Endothelial cell of umbilical vein (primary cell): ENCODE measurements at regions not wholly inside any gene's neighbourhood (a gene's known extent, or its start where the extent isn't known, plus 50 kb on each side); places are given as distances from the start of the nearest gene placed in this dataset.
A peak's percentile ranks its signal among the peaks of the same experiment; 100 is the strongest.

Experiments used
- BruUV-seq: library from RNA; stranded (reverse); fragments of 400-500 nt; replicated peaks from 2 replicates; lab custom pipeline; 2021; lab: Mats Ljungman, UMichigan
- CTCF ChIA-PET: fragments of 300-600, 350-600 bp; sonication (Branson Sonifier 250); formaldehyde crosslinking; loops from one replicate; lab custom pipeline; 2021; ENCODE audit warnings: antibody characterized with exemption, inconsistent platforms; lab: Charles Lee
- POLR2A ChIA-PET: fragments of 300-600, 350-600 bp; sonication (Branson Sonifier 250); formaldehyde crosslinking; loops from one replicate; lab custom pipeline; 2021; ENCODE audit warnings: antibody characterized with exemption, inconsistent platforms; lab: Charles Lee
- DNase-seq: peaks from one replicate; pipeline ENCODE4 v3.0.0-alpha.2; 2011; ENCODE audit warnings: low read depth, low spot score
- FAIRE-seq: peaks from 2 replicates; lab custom pipeline; 2011; peaks lifted over from hg19 to GRCh38; lab: Jason Lieb, UNC
- H2AFZ ChIP-seq: 2 replicates; pipeline ENCODE4 v1.6.0; 2012; ENCODE audit warnings: low read depth, low read length, control low read depth, inconsistent platforms
- H3K27ac ChIP-seq: 2 replicates; pipeline ENCODE4 v1.5.1; 2011; ENCODE audit warnings: low read depth, mild to moderate bottlenecking, control low read depth, low read length, moderate library complexity; ENCODE audit not compliant: insufficient read depth
- H3K27me3 ChIP-seq, 2 experiments: 2 replicates each; pipeline versions ENCODE4 v1.6.0 to v1.6.1; 2011; ENCODE audit warnings: low read length in 2 of 2, mixed read lengths in 1 of 2; ENCODE audit not compliant: control insufficient read depth in 2 of 2, insufficient read depth in 2 of 2
- H3K36me3 ChIP-seq, 2 experiments: 2 replicates in 1 of 2; 3 replicates in 1 of 2; pipeline ENCODE4 v1.5.1; 2011; ENCODE audit warnings: low read length in 2 of 2, mild to moderate bottlenecking in 1 of 2, moderate library complexity in 1 of 2; ENCODE audit not compliant: control insufficient read depth in 2 of 2, insufficient read depth in 2 of 2; ENCODE audit errors: extremely low read depth in 1 of 2
- H3K4me1 ChIP-seq: 3 replicates; pipeline ENCODE4 v1.5.1; 2011; ENCODE audit warnings: mild to moderate bottlenecking, low read length; ENCODE audit not compliant: control insufficient read depth, insufficient read depth; ENCODE audit errors: extremely low read depth
- H3K4me2 ChIP-seq: 2 replicates; pipeline ENCODE4 v1.6.1; 2011; ENCODE audit warnings: low read length, control low read depth, mixed read lengths; ENCODE audit not compliant: insufficient read depth
- H3K4me3 ChIP-seq, 3 experiments: fragments of 200-600 bp in 1 of 3; sonication (generic), shearing (Covaris generic) in 1 of 3; replicated peaks in 1 of 3; 2 replicates each; pipeline ENCODE4 v1.5.1; 2011 to 2016; ENCODE audit warnings: control low read depth in 3 of 3, low read length in 3 of 3, mild to moderate bottlenecking in 2 of 3, inconsistent platforms in 1 of 3, low read depth in 1 of 3, moderate library complexity in 1 of 3; ENCODE audit not compliant: insufficient read depth in 1 of 3
- H3K79me2 ChIP-seq: 2 replicates; pipeline ENCODE4 v1.6.0; 2012; ENCODE audit warnings: low read length, inconsistent platforms; ENCODE audit not compliant: control insufficient read depth, insufficient read depth
- H3K9ac ChIP-seq: replicated peaks from 2 replicates; pipeline ENCODE3; 2011; ENCODE audit warnings: low read length, control low read depth; ENCODE audit not compliant: insufficient read depth; ENCODE audit errors: extremely low read depth
- H3K9me1 ChIP-seq: replicated peaks from 3 replicates; pipeline ENCODE4 v1.6.0; 2011; ENCODE audit warnings: mild to moderate bottlenecking, low read length; ENCODE audit not compliant: control insufficient read depth, insufficient read depth; ENCODE audit errors: extremely low read depth
- H3K9me3 ChIP-seq: replicated peaks from 2 replicates; pipeline ENCODE4 v1.5.1; 2012; ENCODE audit warnings: low read length, inconsistent platforms; ENCODE audit not compliant: control insufficient read depth, insufficient read depth
- H4K20me1 ChIP-seq: replicated peaks from 2 replicates; pipeline ENCODE3; 2011; ENCODE audit warnings: mild to moderate bottlenecking, low read length; ENCODE audit not compliant: control insufficient read depth, insufficient read depth; ENCODE audit errors: extremely low read depth
- CTCF ChIP-seq, 2 donors: IDR thresholded peaks; 1 replicate in 1 of 2; 2 replicates in 1 of 2; pipeline ENCODE4 v1.5.1; 2011; ENCODE audit warnings: low read length in 2 of 2, mild to moderate bottlenecking in 2 of 2, moderate library complexity in 2 of 2, control low read depth in 1 of 2, inconsistent platforms in 1 of 2, low read depth in 1 of 2; ENCODE audit not compliant: insufficient read depth in 1 of 2; ENCODE audit errors: extremely low read depth in 1 of 2
- EZH2 ChIP-seq: IDR thresholded peaks from 2 replicates; pipeline ENCODE4 v1.6.1; 2012; ENCODE audit warnings: borderline replicate concordance, low read depth, mild to moderate bottlenecking, moderate library complexity, low read length, inconsistent platforms; ENCODE audit not compliant: severe bottlenecking
- FOS ChIP-seq: IDR thresholded peaks from 2 replicates; pipeline ENCODE4 v1.6.1; 2011; ENCODE audit warnings: mild to moderate bottlenecking, low read length, moderate library complexity, borderline replicate concordance; ENCODE audit not compliant: insufficient read depth
- GATA2 ChIP-seq: IDR thresholded peaks from 2 replicates; pipeline ENCODE4 v1.7.0; 2011; ENCODE audit warnings: low read depth, mild to moderate bottlenecking, moderate library complexity, mixed read lengths, low read length; ENCODE audit not compliant: insufficient read length, insufficient read depth
- JUN ChIP-seq: IDR thresholded peaks from 2 replicates; pipeline ENCODE4 v1.6.1; 2011; ENCODE audit warnings: borderline replicate concordance, low read depth; ENCODE audit not compliant: insufficient read length, insufficient read depth
- MYC ChIP-seq: IDR thresholded peaks from one replicate; pipeline ENCODE4 v1.6.1; 2011; ENCODE audit warnings: mild to moderate bottlenecking, low read depth, low read length
- POLR2A ChIP-seq: IDR thresholded peaks from 2 replicates; pipeline ENCODE4 v1.6.1; 2012; ENCODE audit warnings: low read depth, mild to moderate bottlenecking, control low read depth, low read length
- dilution Hi-C: fragments of 300-500 bp; cut with MboI; formaldehyde crosslinking; loops from one replicate; pipeline ENCODE4 v1.15.0; 2019; ENCODE audit warnings: low sequenced_read_pairs; ENCODE audit not compliant: extremely low pct_ligation_motif_present
- intact Hi-C: fragments of 100-400 bp; cut with micrococcal nuclease; formaldehyde crosslinking; loops from one replicate; pipeline ENCODE4 v1.10.0; 2022
- TF ChIP-seq, protein P1 (sequence below): IDR thresholded peaks from 2 replicates; pipeline ENCODE4 v1.6.1; 2011; ENCODE audit not compliant: insufficient read depth, insufficient read length

DNA sequence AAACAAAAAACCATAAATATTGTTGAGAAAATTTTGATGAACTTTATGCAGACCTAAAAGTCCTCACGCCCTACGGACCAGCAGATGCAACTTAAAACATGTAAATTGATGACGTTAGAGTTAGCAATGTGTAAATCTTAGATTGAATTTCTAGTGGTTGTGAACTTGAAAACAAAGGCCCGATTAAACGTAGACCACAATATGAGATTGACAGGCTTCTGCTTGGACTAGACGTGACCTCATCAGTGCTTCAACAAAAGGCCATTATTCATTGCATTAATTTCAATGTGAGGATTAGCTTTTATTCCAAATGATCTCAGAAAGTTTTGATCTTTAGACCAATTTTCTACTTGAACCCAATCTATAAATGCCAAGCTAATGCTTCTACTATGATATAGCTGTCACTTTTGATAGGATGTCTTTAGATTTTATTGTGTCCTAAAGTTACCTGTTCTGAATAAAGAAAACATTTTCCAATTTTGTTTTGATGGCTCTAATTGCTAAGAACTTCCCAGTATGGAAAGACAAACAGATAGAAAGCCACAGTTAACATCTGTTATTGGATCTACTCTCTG lies 55.4 kb upstream of the SPPL2A start:
- Histone ChIP-seq H3K36me3 (no peaks in the 10 kb centered on the region), H3K27ac (no peak overlapping the region), H4K20me1 (no peaks in the 10 kb centered on the region), H3K27me3 (peaks cover 3 to 12% of the 10 kb centered on the region in 2 experiments), H3K4me1 (peaks cover 7% of the 10 kb centered on the region), H3K4me3 (no peak overlapping the region), H3K9me1 (no peaks in the 10 kb centered on the region), H3K9me3 (no peaks in the 10 kb centered on the region), H3K79me2 (no peaks in the 10 kb centered on the region), H3K9ac (no peak overlapping the region), H2AFZ (no peak overlapping the region), H3K4me2 (no peak overlapping the region)
- FAIRE-seq (no peak), DNase-seq (no peak)
- no TSS peak for BruUV-seq
- ChIA-PET POLR2A (no interaction called here), CTCF (interaction anchor here (0.9 kb wide), 1 partner anchor 26 kb away, joined by 3 read pairs; no protein-coding TSS in a partner anchor)
- dilution Hi-C loops, result no loop called here
- intact Hi-C loops, result no loop called here
- no peak for TF ChIP-seq FOS
- TF ChIP-seq MYC, result no peak

DNA sequence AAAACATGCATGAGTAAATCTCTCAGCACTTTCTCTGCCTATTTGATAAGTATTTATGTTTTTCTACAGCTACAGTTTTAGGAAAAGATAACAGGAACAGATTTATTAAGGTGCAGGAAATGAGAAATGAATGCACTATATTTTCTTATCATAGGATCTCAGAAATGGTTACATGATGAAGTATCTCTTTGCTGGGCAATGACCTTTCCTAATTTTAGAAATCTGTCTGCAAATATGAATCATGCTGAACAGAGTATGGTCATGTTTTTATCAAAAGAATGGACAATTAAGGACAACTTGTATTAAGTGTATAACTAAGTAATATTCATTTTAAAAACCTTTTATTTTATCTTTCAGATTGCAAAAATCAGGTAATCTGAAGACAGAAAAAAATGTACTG lies 53.8 kb upstream of the SPPL2A start:
- no peaks in the 10 kb centered on the region for H3K9me1 ChIP-seq
- dilution Hi-C loops (no loop called here), intact Hi-C loops (no loop called here)
- H3K4me1 ChIP-seq, result peaks cover 7% of the 10 kb centered on the region
- no peak for DNase-seq
- H4K20me1 ChIP-seq, result no peaks in the 10 kb centered on the region
- H3K27me3 ChIP-seq, result peaks cover 0 to 7% of the 10 kb centered on the region in 2 experiments
- BruUV-seq, result no TSS peak
- ChIA-PET POLR2A (no interaction called here), CTCF (interaction anchor here (0.6 to 1.2 kb wide), 2 partner anchors 16 to 495 kb away, joined by 4 to 5 read pairs; no protein-coding TSS in a partner anchor)
- no peak overlapping the region for H2AFZ ChIP-seq
- H3K4me2 ChIP-seq, result peak overlapping the region; percentile 5
- TF ChIP-seq GATA2 (peak; percentile 13), CTCF (IDR thresholded peaks at IDR 0.05; ENCODE audit: extremely low read depth in 1 of 2, insufficient read depth in 1 of 2, low read depth in 1 of 2, low read length in 2 of 2) (no peak), EZH2 (no peak), POLR2A (no peak), MYC (no peak), JUN (no peak)
- TF ChIP-seq, protein P1, sequence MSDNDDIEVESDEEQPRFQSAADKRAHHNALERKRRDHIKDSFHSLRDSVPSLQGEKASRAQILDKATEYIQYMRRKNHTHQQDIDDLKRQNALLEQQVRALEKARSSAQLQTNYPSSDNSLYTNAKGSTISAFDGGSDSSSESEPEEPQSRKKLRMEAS, result no peak
- no peak overlapping the region for H3K9ac ChIP-seq
- H3K9me3 ChIP-seq, result no peaks in the 10 kb centered on the region
- H3K79me2 ChIP-seq, result no peaks in the 10 kb centered on the region
- H3K36me3 ChIP-seq, result no peaks in the 10 kb centered on the region
- no peak overlapping the region for H3K27ac ChIP-seq
- no peak for FAIRE-seq
- H3K4me3 ChIP-seq, result no peak overlapping the region
